Loucy (cell line): ENCODE measurements at regions not wholly inside any gene's neighbourhood (a gene's known extent, or its start where the extent isn't known, plus 50 kb on each side); places are given as distances from the start of the nearest gene placed in this dataset.
A peak's percentile ranks its signal among the peaks of the same experiment; 100 is the strongest.

ENCODE experiments used
- H2AFZ ChIP-seq: fragments of 200-600 bp; sonication (generic); 2 replicates; pipeline ENCODE4 v1.6.0; 2016; ENCODE audit warnings: antibody characterized with exemption, mild to moderate bottlenecking, low read length, moderate library complexity
- H3F3A ChIP-seq: fragments of 200-600 bp; 2 replicates; pipeline ENCODE4 v1.6.0; 2016; ENCODE audit warnings: antibody characterized with exemption, low read depth, mild to moderate bottlenecking
- H3K27me3 ChIP-seq: fragments of 200-600 bp; sonication (generic); 2 replicates; pipeline ENCODE4 v1.6.1; 2014; ENCODE audit warnings: low read length, mild to moderate bottlenecking; ENCODE audit not compliant: insufficient read depth, poor library complexity, severe bottlenecking
- H3K36me3 ChIP-seq: fragments of 200-600 bp; sonication (generic); 2 replicates; pipeline ENCODE4 v1.6.1; 2016; ENCODE audit warnings: low read length; ENCODE audit not compliant: insufficient read depth
- H3K4me1 ChIP-seq: fragments of 200-600 bp; sonication (generic); 2 replicates; pipeline ENCODE4 v1.5.1; 2014; ENCODE audit warnings: low read length, mild to moderate bottlenecking; ENCODE audit not compliant: insufficient read depth, poor library complexity, severe bottlenecking
- H3K4me2 ChIP-seq: fragments of 200-600 bp; sonication (generic); 2 replicates; pipeline ENCODE4 v1.6.0; 2014; ENCODE audit warnings: antibody characterized with exemption, low read length, low read depth, mild to moderate bottlenecking; ENCODE audit not compliant: poor library complexity, severe bottlenecking
- H3K4me3 ChIP-seq: fragments of 200-600 bp; sonication (generic); 2 replicates; pipeline ENCODE4 v1.5.1; 2014; ENCODE audit warnings: low read length, mild to moderate bottlenecking, mixed read lengths; ENCODE audit not compliant: poor library complexity, severe bottlenecking
- H3K79me2 ChIP-seq: fragments of 200-600 bp; sonication (generic); 2 replicates; pipeline ENCODE4 v1.6.1; 2014; ENCODE audit warnings: low read length; ENCODE audit not compliant: insufficient read depth
- H3K9ac ChIP-seq: fragments of 200-600 bp; sonication (generic); 2 replicates; pipeline ENCODE4 v1.6.0; 2014; ENCODE audit warnings: mild to moderate bottlenecking, low read depth, low read length, moderate library complexity; ENCODE audit not compliant: poor library complexity, severe bottlenecking
- H3K9me2 ChIP-seq: fragments of 200-600 bp; sonication (generic); replicated peaks from 2 replicates; pipeline ENCODE4 v1.6.1; 2016; ENCODE audit warnings: low read depth, low read length, mixed read lengths
- H3K9me3 ChIP-seq: fragments of 200-600 bp; sonication (generic); 2 replicates; pipeline ENCODE4 v1.6.1; 2014; ENCODE audit warnings: mild to moderate bottlenecking, antibody characterized with exemption, low read length, low read depth; ENCODE audit not compliant: insufficient read depth
- H4K20me1 ChIP-seq: fragments of 200-600 bp; sonication (generic); 2 replicates; pipeline ENCODE4 v1.6.0; 2014; ENCODE audit warnings: antibody characterized with exemption, low read length, mild to moderate bottlenecking; ENCODE audit not compliant: insufficient read depth, poor library complexity, severe bottlenecking
- CTCF ChIP-seq: fragments of 200-600 bp; sonication (generic); conservative IDR thresholded peaks from 2 replicates; pipeline ENCODE4 v1.5.1; 2014; ENCODE audit warnings: mild to moderate bottlenecking, antibody characterized with exemption, low read length
- EZH2phosphoT487 ChIP-seq: fragments of 200-600 bp; IDR thresholded peaks from 2 replicates; pipeline ENCODE4 v1.6.1; 2018; ENCODE audit warnings: antibody characterized with exemption, mild to moderate bottlenecking, moderate library complexity, borderline replicate concordance

- H3K9me3 ChIP-seq: no peaks in the 10 kb centered on the region
- H3K9ac ChIP-seq: no peak overlapping the region
- no peak overlapping the region for H2AFZ ChIP-seq
- no peaks in the 10 kb centered on the region for H3K4me1 ChIP-seq
- no peaks in the 10 kb centered on the region for H4K20me1 ChIP-seq
- no peak overlapping the region for H3K4me2 ChIP-seq
- H3K36me3 ChIP-seq: no peaks in the 10 kb centered on the region
- TF ChIP-seq CTCF (no peak), EZH2phosphoT487 (no peak)
- H3F3A ChIP-seq: no peaks in the 10 kb centered on the region
- H3K4me3 ChIP-seq: no peak overlapping the region
- H3K9me2 ChIP-seq: no peaks in the 10 kb centered on the region
- H3K79me2 ChIP-seq: no peaks in the 10 kb centered on the region
- H3K27me3 ChIP-seq: no peaks in the 10 kb centered on the region
Measured at GRCh38 chr18:1732143-1732542, 827.5 kb downstream of the ADCYAP1 start.

GRCh38 chr18:1746131-1746530 lies 825.2 kb downstream of the METTL4 start:
- no peaks in the 10 kb centered on the region for H3K27me3 ChIP-seq
- H3K9me2 ChIP-seq: no peaks in the 10 kb centered on the region
- H3K4me2 ChIP-seq: no peak overlapping the region
- H3K4me1 ChIP-seq: no peaks in the 10 kb centered on the region
- H3K9me3 ChIP-seq: no peaks in the 10 kb centered on the region
- no peak overlapping the region for H2AFZ ChIP-seq
- no peak for TF ChIP-seq EZH2phosphoT487
- no peak for TF ChIP-seq CTCF
- no peaks in the 10 kb centered on the region for H3F3A ChIP-seq
- no peak overlapping the region for H3K9ac ChIP-seq
- no peak overlapping the region for H3K4me3 ChIP-seq
- H3K79me2 ChIP-seq: no peaks in the 10 kb centered on the region
- H3K36me3 ChIP-seq: no peaks in the 10 kb centered on the region
- H4K20me1 ChIP-seq: no peaks in the 10 kb centered on the region

- H3F3A ChIP-seq: no peaks in the 10 kb centered on the region
Measured at GRCh38 chr18:1751249-1751648, 820.1 kb downstream of the METTL4 start.

More at GRCh38 chr18:1751249-1751648, 820.1 kb downstream of the METTL4 start:
- Histone ChIP-seq H3K9me3 (no peaks in the 10 kb centered on the region), H3K79me2 (no peaks in the 10 kb centered on the region), H3K4me3 (no peak overlapping the region), H3K9me2 (no peaks in the 10 kb centered on the region), H3K9ac (no peak overlapping the region), H4K20me1 (no peaks in the 10 kb centered on the region), H3K36me3 (no peaks in the 10 kb centered on the region), H3K4me1 (no peaks in the 10 kb centered on the region), H3K4me2 (no peak overlapping the region), H3K27me3 (no peaks in the 10 kb centered on the region), H2AFZ (no peak overlapping the region)
- TF ChIP-seq EZH2phosphoT487 (no peak), CTCF (peak; percentile 23; the same call in 1 of the 2 replicates)
